A549 (cell line): ENCODE measurements at regions not wholly inside any gene's neighbourhood (a gene's known extent, or its start where the extent isn't known, plus 50 kb on each side); places are given as distances from the start of the nearest gene placed in this dataset.

Source experiments
- ATAC-seq, 2 experiments: fragments of 200-7000 bp in 1 of 2; fragments of >200 bp in 1 of 2; cut with Nextera tagmentation in 1 of 2; cut with Tn5 transposase in 1 of 2; 3 replicates each; pipeline versions ENCODE4 v1.8.0 to v1.9.1; 2018 to 2020; ENCODE audit warnings: mild to moderate bottlenecking in 1 of 2, moderate library complexity in 1 of 2
- CTCF ChIA-PET: fragments of 300-600 bp; sonication (Branson Sonifier 250); formaldehyde crosslinking; extraction: SDS; loops from one replicate; lab custom pipeline; 2021; ENCODE audit warnings: antibody characterized with exemption, inconsistent platforms; lab: Yijun Ruan, JAX
- POLR2A ChIA-PET: fragments of 350-600 bp; formaldehyde crosslinking; extraction: SDS; loops from one replicate; lab custom pipeline; 2021; ENCODE audit warnings: antibody characterized with exemption, inconsistent platforms; lab: Yijun Ruan, JAX
- DNase-seq, 2 experiments: peaks; one replicate each; pipeline versions ENCODE4 v3.0.0 to v3.0.0-alpha.2; 2011 to 2016; ENCODE audit warnings: low read depth in 1 of 2, low spot score in 1 of 2
- FAIRE-seq: peaks from 2 replicates; lab custom pipeline; 2011; peaks lifted over from hg19 to GRCh38; lab: Jason Lieb, UNC
- H3K27ac ChIP-seq, 2 experiments: fragments of >200 bp; sonication (Bioruptor Twin); formaldehyde crosslinking; 3 replicates each; pipeline ENCODE4 v1.5.1; 2016 to 2017
- H3K4me1 ChIP-seq: fragments of >200 bp; sonication (Bioruptor Twin); formaldehyde crosslinking; 3 replicates; pipeline ENCODE4 v1.6.1; 2016
- H3K4me2 ChIP-seq: fragments of >200 bp; sonication (Bioruptor Twin); formaldehyde crosslinking; 3 replicates; pipeline ENCODE4 v1.6.1; 2016
- H3K4me3 ChIP-seq: fragments of >200 bp; sonication (Bioruptor Twin); formaldehyde crosslinking; 3 replicates; pipeline ENCODE4 v1.5.1; 2016
- H3K9me3 ChIP-seq: fragments of >200 bp; sonication (Bioruptor Twin); formaldehyde crosslinking; 3 replicates; pipeline ENCODE4 v1.6.1; 2016
- CEBPB ChIP-seq, 2 experiments: fragments of >200 bp in 1 of 2; sonication (Bioruptor Twin) in 1 of 2; formaldehyde crosslinking in 1 of 2; IDR thresholded peaks; 2 replicates each; pipeline ENCODE4 v1.6.1; 2012 to 2016
- CHD4 ChIP-seq: fragments of 200-600 bp; sonication (generic); IDR thresholded peaks from 2 replicates; pipeline ENCODE4 v1.6.1; 2016; ENCODE audit warnings: antibody characterized with exemption, mild to moderate bottlenecking, borderline replicate concordance
- E2F6 ChIP-seq: IDR thresholded peaks from 2 replicates; pipeline ENCODE4 v1.6.1; 2012; ENCODE audit warnings: low read depth, borderline replicate concordance
- EHF ChIP-seq: fragments of 250-450 bp; sonication (Bioruptor Pico); IDR thresholded peaks from 2 replicates; pipeline ENCODE4 v1.5.0; 2020; ENCODE audit warnings: mild to moderate bottlenecking
- ELK1 ChIP-seq: fragments of 150-350 bp; IDR thresholded peaks from 2 replicates; pipeline ENCODE4 v1.6.1; 2014; ENCODE audit warnings: low read depth, mild to moderate bottlenecking, low read length
- FOSB ChIP-seq: fragments of 250-450 bp; sonication (Bioruptor Pico); IDR thresholded peaks from 2 replicates; pipeline ENCODE4 v1.5.0; 2020; ENCODE audit warnings: mild to moderate bottlenecking, moderate library complexity
- FOXS1 ChIP-seq: fragments of 250-450 bp; sonication (Bioruptor Pico); IDR thresholded peaks from 2 replicates; pipeline ENCODE4 v1.5.0; 2020; ENCODE audit warnings: mild to moderate bottlenecking, moderate library complexity
- HMGXB4 ChIP-seq: fragments of 250-450 bp; sonication (Bioruptor Pico); IDR thresholded peaks from 2 replicates; pipeline ENCODE4 v1.5.0; 2021; ENCODE audit warnings: mild to moderate bottlenecking, moderate library complexity, borderline replicate concordance
- JUN ChIP-seq, 2 experiments: fragments of >200 bp; sonication (Bioruptor Twin); formaldehyde crosslinking; IDR thresholded peaks; 2 replicates in 1 of 2; 3 replicates in 1 of 2; pipeline ENCODE4 v1.6.1; 2016 to 2017
- KDM5A ChIP-seq: fragments of 200-600 bp; sonication (generic); IDR thresholded peaks from 2 replicates; pipeline ENCODE4 v1.6.1; 2016; ENCODE audit warnings: antibody characterized with exemption, mild to moderate bottlenecking
- MAX ChIP-seq: IDR thresholded peaks from 2 replicates; pipeline ENCODE4 v1.6.1; 2012
- MAZ ChIP-seq: fragments of 150-350 bp; IDR thresholded peaks from 2 replicates; pipeline ENCODE4 v1.6.1; 2014; ENCODE audit warnings: antibody characterized with exemption, low read depth, low read length, borderline replicate concordance
- NFE2L2 ChIP-seq: fragments of 150-350 bp; conservative IDR thresholded peaks from 2 replicates; pipeline ENCODE4 v1.6.1; 2014; ENCODE audit warnings: low read length
- PBX3 ChIP-seq: IDR thresholded peaks from 2 replicates; pipeline ENCODE4 v1.6.1; 2012
- POLR2A ChIP-seq: IDR thresholded peaks from 2 replicates; pipeline ENCODE4 v1.6.1; 2012; ENCODE audit warnings: mild to moderate bottlenecking, low read length
- RCOR1 ChIP-seq: fragments of 150-350 bp; IDR thresholded peaks from 2 replicates; pipeline ENCODE4 v1.6.1; 2014; ENCODE audit warnings: antibody characterized with exemption, low read length, low read depth
- REST ChIP-seq: fragments of 200-600 bp; sonication (generic); IDR thresholded peaks from 2 replicates; pipeline ENCODE4 v1.6.1; 2016; ENCODE audit warnings: antibody characterized with exemption, mild to moderate bottlenecking, moderate library complexity
- TP53 ChIP-seq: fragments of 250-450 bp; sonication (Bioruptor Pico); IDR thresholded peaks from 2 replicates; pipeline ENCODE4 v1.5.0; 2021; ENCODE audit warnings: mild to moderate bottlenecking, moderate library complexity
- ZFP36 ChIP-seq: fragments of 450-650 bp; IDR thresholded peaks from 2 replicates; pipeline ENCODE4 v1.6.1; 2014; ENCODE audit warnings: borderline replicate concordance; ENCODE audit not compliant: partially characterized antibody
- WGBS: methylation state at CpG from one replicate; pipeline ENCODE4 v1.1.6; 2017; ENCODE audit errors: missing lambda C conversion rate; 5-methylcytosine and 5-hydroxymethylcytosine counted together

- Histone ChIP-seq H3K4me2 (no peak overlapping the region), H3K4me1 (peaks cover 16% of the 10 kb centered on the region), H3K9me3 (peaks cover 2% of the 10 kb centered on the region; the same call in 1 of the 3 replicates), H3K4me3 (no peak overlapping the region), H3K27ac (no peak overlapping the region)
- CTCF ChIA-PET, result no interaction called here
- TF ChIP-seq E2F6 (no peak), EHF (CRISPR knock-in tag) (no peak), FOSB (CRISPR knock-in tag) (no peak), REST (no peak), KDM5A (no peak), ZFP36 (no peak)
- FAIRE-seq (no peak), DNase-seq (no peak), ATAC-seq (no peak)
- 96% methylated on average over 2 of the region's 2 CpGs for WGBS
- POLR2A ChIA-PET, result no interaction called here
Measured at GRCh38 chr2:144593803-144594202, 73.9 kb upstream of the ZEB2 start.

- H3K4me1 ChIP-seq, result peaks cover 16% of the 10 kb centered on the region
- no peak overlapping the region for H3K4me2 ChIP-seq
- POLR2A ChIA-PET, result no interaction called here
- no peak for TF ChIP-seq FOXS1 (CRISPR knock-in tag)
- TF ChIP-seq NFE2L2, result no peak
- no peak for TF ChIP-seq TP53
- TF ChIP-seq CHD4, result no peak
- TF ChIP-seq EHF (CRISPR knock-in tag), result no peak
- TF ChIP-seq, all 56 proteins: peak for 0
- ATAC-seq (no peak), DNase-seq (no peak), FAIRE-seq (no peak)
- no peaks in the 10 kb centered on the region for H3K9me3 ChIP-seq
- WGBS, result 69% methylated on average over 8 of the region's 8 CpGs
- CTCF ChIA-PET, result interaction anchor here (0.6 kb wide), 1 partner anchor 12 kb away, joined by 3 read pairs; no protein-coding TSS in a partner anchor
- H3K27ac ChIP-seq, result no peak overlapping the region
- no peak overlapping the region for H3K4me3 ChIP-seq
Measured at GRCh38 chr2:144592500-144593256, 72.8 kb upstream of the ZEB2 start.

GRCh38 chr2:144587306-144587705, 67.4 kb upstream of the ZEB2 start:
- H3K4me1 ChIP-seq, result peaks cover 10% of the 10 kb centered on the region; the same call in 2 of the 3 replicates
- CTCF ChIA-PET, result no interaction called here
- ATAC-seq (no peak), FAIRE-seq (no peak), DNase-seq (no peak)
- POLR2A ChIA-PET, result no interaction called here
- H3K9me3 ChIP-seq, result no peaks in the 10 kb centered on the region
- no peak overlapping the region for H3K4me2 ChIP-seq
- H3K27ac ChIP-seq, result no peak overlapping the region
- 100% methylated on average over 1 of the region's 1 CpG for WGBS
- no peak overlapping the region for H3K4me3 ChIP-seq
- TF ChIP-seq JUN (IDR thresholded peaks at IDR 0.05), result no peak
- TF ChIP-seq RCOR1, result no peak
- TF ChIP-seq MAX, result no peak
- no peak for TF ChIP-seq PBX3
- no peak for TF ChIP-seq POLR2A
- no peak for TF ChIP-seq CEBPB (IDR thresholded peaks at IDR 0.05)
- TF ChIP-seq REST, result no peak
- no peak for TF ChIP-seq ZFP36
- no peak for TF ChIP-seq MAZ
- TF ChIP-seq HMGXB4 (CRISPR knock-in tag), result no peak
- TF ChIP-seq ELK1, result no peak
- no peak for TF ChIP-seq CHD4
